ENCODE measurements at regions not wholly inside any gene's neighbourhood (a gene's known extent, or its start where the extent isn't known, plus 50 kb on each side); places are given as distances from the start of the nearest gene placed in this dataset.
A peak's percentile ranks its signal among the peaks of the same experiment; 100 is the strongest.

DNA sequence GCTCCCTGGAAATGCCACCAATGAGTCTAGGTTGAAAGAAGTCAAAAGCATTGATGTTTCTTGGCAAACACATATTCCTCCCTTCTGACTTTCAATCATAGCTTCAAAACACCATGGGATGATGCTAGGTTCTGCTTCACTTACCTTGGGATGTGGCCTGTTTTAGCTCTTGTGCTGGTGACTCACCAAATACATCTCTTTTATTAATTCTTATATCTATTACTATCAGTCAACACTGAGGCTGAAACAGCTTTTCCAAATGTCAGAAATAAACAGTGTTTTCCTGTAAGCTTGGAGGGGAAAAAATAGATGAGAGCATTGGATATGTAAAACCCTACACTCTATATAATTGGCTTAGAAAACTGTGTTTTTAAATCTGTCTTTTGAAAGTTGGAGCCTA, 245.4 kb upstream of the NREP start:
- H2AFZ ChIP-seq (replicated peaks; ENCODE audit: low read length, poor library complexity) = no peak overlapping the region
- POLR2A ChIA-PET (ENCODE audit: unreplicated experiment) = no interaction called here

More for the DNA sequence above, 245.4 kb upstream of the NREP start:
- Histone ChIP-seq H3K9me1 (ENCODE audit: insufficient read depth, low read length) (peaks cover 13% of the 10 kb centered on the region), H3K9me3 (ENCODE audit: control insufficient read depth, insufficient read depth, low read length) (no peaks in the 10 kb centered on the region), H3K9ac (ENCODE audit: low read depth, low read length) (no peak overlapping the region), H3K79me1 (ENCODE audit: low read depth in 1 of 2, low read length in 2 of 2) (no peaks in the 10 kb centered on the region), H3K56ac (ENCODE audit: extremely low read depth, insufficient read depth, low read length) (peak overlapping the region; percentile 24; the same call in 1 of the 2 replicates), H3K4me3 (ENCODE audit: insufficient read depth, low read depth, low read length) (no peak overlapping the region), H3K4me2 (ENCODE audit: low read depth, low read length) (no peak overlapping the region), H2BK5ac (ENCODE audit: low read depth, low read length, poor library complexity, severe bottlenecking) (peak overlapping the region; percentile 59), H4K91ac (ENCODE audit: insufficient read depth, low read depth, low read length) (peak overlapping the region; percentile 77), H3K4ac (ENCODE audit: low read depth, low read length) (peak overlapping the region; percentile 86), H3K27me3 (ENCODE audit: control insufficient read depth, insufficient read depth, low read length) (no peaks in the 10 kb centered on the region), H4K5ac (ENCODE audit: low read depth, low read length) (peak overlapping the region; percentile 19; the same call in 1 of the 2 replicates), H2BK15ac (ENCODE audit: low read depth, low read length) (peak overlapping the region; percentile 89), H3K23ac (ENCODE audit: low read depth, low read length) (peak overlapping the region; percentile 93; the same call in 1 of the 2 replicates), H2BK120ac (ENCODE audit: low read depth, low read length) (peak overlapping the region; percentile 96), H4K20me1 (ENCODE audit: insufficient read depth, low read length) (no peaks in the 10 kb centered on the region), H2BK20ac (ENCODE audit: low read depth, low read length) (peak overlapping the region; percentile 98), H4K8ac (ENCODE audit: low read depth in 2 of 2, low read length in 2 of 2) (peak overlapping the region; percentile 17 to 76; a peak in 3 of 4 replicates), H3K18ac (ENCODE audit: low read depth, low read length) (peak overlapping the region; percentile 81; the same call in 1 of the 2 replicates), H3K14ac (replicated peaks; ENCODE audit: low read depth, low read length) (peak overlapping the region; percentile 89), H2AK9ac (replicated peaks; ENCODE audit: low read depth, low read length, poor library complexity) (no peak overlapping the region), H3K4me1 (ENCODE audit: control insufficient read depth, insufficient read depth, low read length) (peaks cover 19% of the 10 kb centered on the region), H2AK5ac (ENCODE audit: low read depth, low read length) (peak overlapping the region; percentile 84; the same call in 1 of the 2 replicates), H3K36me3 (ENCODE audit: control insufficient read depth, insufficient read depth, low read length) (no peaks in the 10 kb centered on the region), H3K27ac (ENCODE audit: insufficient read depth, low read length) (no peak overlapping the region)
- CTCF ChIA-PET = interaction anchor here (0.5 kb wide), 1 partner anchor 446 kb away, joined by 3 read pairs; no protein-coding TSS in a partner anchor
- TF ChIP-seq FOS (IDR thresholded peaks at IDR 0.05; ENCODE audit: low read depth, low read length) (no peak), MAZ (IDR thresholded peaks at IDR 0.05; ENCODE audit: borderline replicate concordance, low read depth, low read length) (no peak), RCOR1 (IDR thresholded peaks at IDR 0.05; ENCODE audit: insufficient replicate concordance, low read length) (no peak), RAD21 (IDR thresholded peaks at IDR 0.05; ENCODE audit: low read length) (no peak), POLR2A (IDR thresholded peaks at IDR 0.05; ENCODE audit: low read depth, low read length) (no peak), CEBPB (IDR thresholded peaks at IDR 0.05; ENCODE audit: low read depth, low read length) (no peak)
- intact Hi-C loops (cut with micrococcal nuclease) = no loop called here
- dilution Hi-C loops (cut with HindIII; ENCODE audit: low sequenced_read_pairs, unreplicated experiment) = no loop called here
- no peak for ATAC-seq (ENCODE audit: low read depth)
- no TSS peak for BruUV-seq (replicated peaks)
- in situ Hi-C loops (cut with MboI; ENCODE audit: low sequenced_read_pairs) = loop anchor here (10.0 kb wide), 1 partner anchor 142 kb away; no protein-coding TSS in a partner anchor
- DNase-seq = no peak
